Upper lobe of right lung (tissue), 1 donor: ENCODE measurements at regions not wholly inside any gene's neighbourhood (a gene's known extent, or its start where the extent isn't known, plus 50 kb on each side); places are given as distances from the start of the nearest gene placed in this dataset.

ENCODE experiments used
- ATAC-seq: fragments of 200-7000 bp; cut with Tn5 transposase; one replicate; pipeline ENCODE4 v1.9.1; 2020; ENCODE audit warnings: mild to moderate bottlenecking, moderate library complexity
- DNase-seq: peaks from one replicate; pipeline ENCODE4 v3.0.0-alpha.2; 2020
- H3K27ac ChIP-seq: fragments of 200-600 bp; one replicate; pipeline ENCODE4 v1.8.0; 2022
- H3K27me3 ChIP-seq: fragments of 200-600 bp; one replicate; pipeline ENCODE4 v1.8.0; 2022; ENCODE audit warnings: mild to moderate bottlenecking
- H3K36me3 ChIP-seq: fragments of 200-600 bp; one replicate; pipeline ENCODE4 v1.8.0; 2022
- H3K4me1 ChIP-seq: fragments of 200-600 bp; one replicate; pipeline ENCODE4 v1.8.0; 2022
- H3K4me3 ChIP-seq: fragments of 200-600 bp; one replicate; pipeline ENCODE4 v1.8.0; 2022; ENCODE audit warnings: mild to moderate bottlenecking
- H3K9me3 ChIP-seq: fragments of 200-600 bp; one replicate; pipeline ENCODE4 v1.8.0; 2022
- intact Hi-C: fragments of 100-400 bp; cut with DNase I; formaldehyde crosslinking; loops from one replicate; pipeline ENCODE4 v1.11.0; 2022
- TF ChIP-seq, protein P1 (sequence below): fragments of 200-600 bp; IDR thresholded peaks from one replicate; pipeline ENCODE4 v1.8.0; 2022; ENCODE audit warnings: antibody characterized with exemption
- donor health status: DM: no; HTN: yes; CAD: no; lungs with severe emphysema.

DNA sequence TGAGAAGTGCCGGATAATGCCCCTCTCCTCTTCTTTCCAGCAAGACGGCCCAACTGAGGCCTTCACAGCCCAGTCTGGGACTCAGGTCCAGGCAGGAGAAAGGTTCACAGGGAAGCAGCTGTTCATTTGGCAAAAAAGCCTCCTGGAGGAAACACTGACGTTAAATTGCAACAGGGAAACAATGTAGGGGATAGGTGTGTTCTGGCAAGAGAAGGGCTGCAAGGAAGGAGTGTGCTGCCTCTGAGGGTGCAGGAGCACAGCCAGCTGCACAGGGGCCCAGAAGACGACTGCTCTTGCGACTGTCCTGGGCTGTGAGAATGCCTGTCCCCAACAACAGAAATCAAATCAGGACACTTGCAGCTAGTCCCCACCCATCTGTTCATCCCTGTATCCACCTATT lies 70.6 kb upstream of the PMEPA1 start:
- Histone ChIP-seq H3K9me3 (no peaks in the 10 kb centered on the region), H3K36me3 (no peaks in the 10 kb centered on the region), H3K27ac (no peak overlapping the region), H3K4me3 (no peak overlapping the region), H3K27me3 (no peaks in the 10 kb centered on the region), H3K4me1 (no peaks in the 10 kb centered on the region)
- TF ChIP-seq, protein P1, sequence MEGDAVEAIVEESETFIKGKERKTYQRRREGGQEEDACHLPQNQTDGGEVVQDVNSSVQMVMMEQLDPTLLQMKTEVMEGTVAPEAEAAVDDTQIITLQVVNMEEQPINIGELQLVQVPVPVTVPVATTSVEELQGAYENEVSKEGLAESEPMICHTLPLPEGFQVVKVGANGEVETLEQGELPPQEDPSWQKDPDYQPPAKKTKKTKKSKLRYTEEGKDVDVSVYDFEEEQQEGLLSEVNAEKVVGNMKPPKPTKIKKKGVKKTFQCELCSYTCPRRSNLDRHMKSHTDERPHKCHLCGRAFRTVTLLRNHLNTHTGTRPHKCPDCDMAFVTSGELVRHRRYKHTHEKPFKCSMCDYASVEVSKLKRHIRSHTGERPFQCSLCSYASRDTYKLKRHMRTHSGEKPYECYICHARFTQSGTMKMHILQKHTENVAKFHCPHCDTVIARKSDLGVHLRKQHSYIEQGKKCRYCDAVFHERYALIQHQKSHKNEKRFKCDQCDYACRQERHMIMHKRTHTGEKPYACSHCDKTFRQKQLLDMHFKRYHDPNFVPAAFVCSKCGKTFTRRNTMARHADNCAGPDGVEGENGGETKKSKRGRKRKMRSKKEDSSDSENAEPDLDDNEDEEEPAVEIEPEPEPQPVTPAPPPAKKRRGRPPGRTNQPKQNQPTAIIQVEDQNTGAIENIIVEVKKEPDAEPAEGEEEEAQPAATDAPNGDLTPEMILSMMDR, result no peak
- intact Hi-C loops, result no loop called here
- ATAC-seq (no peak), DNase-seq (no peak)

DNA sequence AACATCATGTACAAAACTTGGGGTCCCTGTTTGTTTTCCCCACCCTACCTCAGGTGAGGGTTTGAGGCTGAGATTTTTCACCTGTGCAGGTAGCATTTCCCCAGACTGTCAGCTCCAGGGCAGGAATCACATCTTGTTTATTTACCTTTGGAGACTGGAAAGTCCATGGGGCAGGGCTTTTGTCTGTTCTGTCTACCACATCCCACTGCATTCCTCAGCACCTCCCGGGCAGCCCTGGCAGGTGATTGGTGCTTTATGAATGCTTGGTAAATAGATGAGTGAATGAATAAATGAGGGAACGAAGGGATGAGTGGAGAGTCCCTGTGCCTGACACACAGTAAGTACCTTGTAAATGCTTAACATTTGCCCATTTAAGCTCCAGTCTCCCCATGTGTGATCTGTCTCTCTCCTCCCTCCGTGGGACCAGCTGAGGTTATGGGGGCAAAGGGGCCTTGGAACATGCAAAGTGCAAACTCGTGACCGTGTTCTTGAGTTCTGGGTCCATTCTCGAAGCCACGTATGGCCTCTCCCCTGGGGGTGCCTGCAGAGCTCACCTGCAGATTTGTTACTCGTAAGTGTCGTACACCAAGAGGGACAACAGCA lies 69.7 kb upstream of the PMEPA1 start:
- TF ChIP-seq, protein P1, result no peak
- no peaks in the 10 kb centered on the region for H3K4me1 ChIP-seq
- H3K27ac ChIP-seq, result no peak overlapping the region
- no peaks in the 10 kb centered on the region for H3K9me3 ChIP-seq
- no peaks in the 10 kb centered on the region for H3K36me3 ChIP-seq
- no peaks in the 10 kb centered on the region for H3K27me3 ChIP-seq
- no peak for ATAC-seq
- H3K4me3 ChIP-seq, result no peak overlapping the region
- DNase-seq, result peak; percentile 23
- intact Hi-C loops, result no loop called here

DNA sequence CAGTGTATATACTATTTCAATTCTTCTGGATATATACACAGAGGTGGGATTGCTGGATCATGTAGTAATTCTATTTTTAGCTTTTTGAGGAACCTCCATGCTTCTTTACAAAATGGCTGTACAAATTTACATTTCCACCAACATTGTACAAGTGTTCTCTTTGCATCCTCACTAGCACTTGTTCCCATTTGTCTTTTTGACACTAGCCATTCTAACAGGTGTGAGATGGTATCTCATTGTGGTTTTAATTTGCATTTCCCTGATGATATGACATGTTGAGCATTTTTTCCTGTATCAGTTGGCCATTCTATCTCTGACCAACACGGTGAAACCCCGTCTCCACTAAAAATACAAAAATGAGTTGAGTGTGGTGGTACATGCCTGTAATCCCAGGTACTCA lies 68.1 kb upstream of the PMEPA1 start:
- Histone ChIP-seq H3K4me1 (no peaks in the 10 kb centered on the region), H3K27ac (no peak overlapping the region), H3K4me3 (no peak overlapping the region), H3K9me3 (no peaks in the 10 kb centered on the region), H3K27me3 (no peaks in the 10 kb centered on the region), H3K36me3 (no peaks in the 10 kb centered on the region)
- no peak for DNase-seq
- ATAC-seq, result no peak
- TF ChIP-seq, protein P1, result no peak
- intact Hi-C loops, result no loop called here

DNA sequence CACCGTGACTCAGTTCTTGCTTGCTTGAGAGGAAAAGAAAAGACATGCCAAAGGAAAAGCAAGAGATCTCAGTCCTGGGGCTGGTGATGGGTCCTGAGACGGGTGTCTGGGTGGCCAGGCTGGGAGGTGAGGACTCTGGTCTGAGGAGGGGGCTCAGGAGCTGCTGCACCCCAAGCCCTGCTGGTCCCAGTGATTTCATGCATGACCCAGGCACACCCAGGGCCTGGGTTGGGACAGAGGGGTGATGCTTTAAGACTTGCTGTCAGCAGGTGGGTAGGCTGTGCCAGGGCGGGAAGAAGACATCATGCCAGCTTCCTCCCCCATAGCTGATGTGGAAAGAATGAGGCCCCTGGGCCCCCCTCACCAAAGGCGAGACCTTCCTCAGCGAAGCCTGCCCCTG lies 65.1 kb upstream of the PMEPA1 start:
- no peaks in the 10 kb centered on the region for H3K36me3 ChIP-seq
- no peaks in the 10 kb centered on the region for H3K4me1 ChIP-seq
- no peak for DNase-seq
- intact Hi-C loops, result no loop called here
- H3K4me3 ChIP-seq, result no peak overlapping the region
- TF ChIP-seq, protein P1, result no peak
- no peak overlapping the region for H3K27ac ChIP-seq
- no peaks in the 10 kb centered on the region for H3K9me3 ChIP-seq
- no peak for ATAC-seq
- H3K27me3 ChIP-seq, result no peaks in the 10 kb centered on the region

DNA sequence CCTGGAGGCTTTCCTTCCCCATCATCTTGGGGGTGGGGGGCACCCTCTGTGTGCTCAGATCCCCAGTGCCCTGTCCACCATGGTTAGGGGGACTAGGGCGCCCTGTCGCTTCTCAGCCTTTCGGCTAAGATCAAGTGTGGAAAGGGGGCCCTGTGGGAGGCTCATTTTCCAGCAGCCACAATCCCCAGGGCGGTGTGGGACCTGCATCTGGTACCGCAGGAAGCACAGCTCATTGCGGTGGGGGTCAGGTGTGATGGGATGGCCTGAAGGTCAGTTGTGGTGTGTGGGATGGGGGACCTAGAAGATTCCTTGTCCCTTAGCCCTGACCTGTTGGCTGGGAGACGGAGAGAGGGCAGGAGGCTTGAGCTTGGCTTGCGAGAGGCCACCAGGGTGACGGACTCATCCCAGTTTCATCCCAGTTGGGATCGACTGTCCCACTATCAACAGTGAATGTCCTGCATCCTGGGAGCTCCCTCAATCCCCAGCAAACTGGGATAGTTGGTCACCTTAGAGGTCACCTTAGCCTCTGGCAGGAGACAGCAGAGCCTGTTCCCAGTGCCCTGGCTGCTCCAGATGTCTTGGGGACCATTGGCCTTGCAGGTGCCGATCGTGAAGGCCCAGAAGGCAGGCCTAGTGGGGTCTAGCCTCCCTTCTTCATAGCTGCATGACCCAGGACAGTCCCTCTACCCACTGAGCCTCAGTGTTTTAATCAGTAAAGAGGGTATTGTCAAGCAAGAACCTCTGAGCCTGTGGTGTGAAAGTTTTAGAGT lies 64.5 kb upstream of the PMEPA1 start:
- Histone ChIP-seq H3K36me3 (no peaks in the 10 kb centered on the region), H3K4me1 (no peaks in the 10 kb centered on the region), H3K27me3 (no peaks in the 10 kb centered on the region), H3K9me3 (no peaks in the 10 kb centered on the region), H3K4me3 (no peak overlapping the region), H3K27ac (no peak overlapping the region)
- no peak for DNase-seq
- TF ChIP-seq, protein P1, result no peak
- no peak for ATAC-seq
- intact Hi-C loops, result no loop called here
